ENCODE measurements at regions not wholly inside any gene's neighbourhood (a gene's known extent, or its start where the extent isn't known, plus 50 kb on each side); places are given as distances from the start of the nearest gene placed in this dataset.

- no peak for DNase-seq
- intact Hi-C loops (cut with DNase I), result no loop called here
- H3K4me1 ChIP-seq (ENCODE audit: insufficient read depth), result no peaks in the 10 kb centered on the region
- WGBS, 3 donors, result 85 to 93% (median 87%) methylated on average over 3 of the region's 3 CpGs
- H3K4me3 ChIP-seq, result no peak overlapping the region
- no peak overlapping the region for H3K27ac ChIP-seq
- no peaks in the 10 kb centered on the region for H3K9me3 ChIP-seq
- no peaks in the 10 kb centered on the region for H3K27me3 ChIP-seq
- TF ChIP-seq POLR2A (IDR thresholded peaks at IDR 0.05) (no peak), CTCF (IDR thresholded peaks at IDR 0.05) (no peak), EP300 (IDR thresholded peaks at IDR 0.05) (no peak)
- H3K36me3 ChIP-seq, result no peaks in the 10 kb centered on the region
Observed at GRCh38 chr12:111010061-111010460, 89.7 kb upstream of the MYL2 start.

- Histone ChIP-seq H3K9me3 (no peaks in the 10 kb centered on the region), H3K27me3 (no peaks in the 10 kb centered on the region), H3K4me1 (ENCODE audit: insufficient read depth) (no peaks in the 10 kb centered on the region), H3K27ac (no peak overlapping the region), H3K36me3 (no peaks in the 10 kb centered on the region), H3K4me3 (no peak overlapping the region)
- 55 to 56% (median 55%) methylated on average over 2 of the region's 2 CpGs for WGBS, 3 donors
- no peak for DNase-seq
- no peak for TF ChIP-seq EP300 (IDR thresholded peaks at IDR 0.05)
- TF ChIP-seq CTCF (IDR thresholded peaks at IDR 0.05), result no peak
- no peak for TF ChIP-seq POLR2A (IDR thresholded peaks at IDR 0.05)
- intact Hi-C loops (cut with DNase I), result no loop called here
Observed at GRCh38 chr12:111006621-111007020, 86.2 kb upstream of the MYL2 start.

GRCh38 chr12:110998971-110999370, 78.6 kb upstream of the MYL2 start:
- no peak overlapping the region for H3K27ac ChIP-seq
- 72 to 89% (median 79%) methylated on average over 2 of the region's 2 CpGs for WGBS, 3 donors
- no peaks in the 10 kb centered on the region for H3K36me3 ChIP-seq
- TF ChIP-seq EP300 (IDR thresholded peaks at IDR 0.05), result no peak
- no peak for TF ChIP-seq POLR2A (IDR thresholded peaks at IDR 0.05)
- TF ChIP-seq CTCF (IDR thresholded peaks at IDR 0.05), result no peak
- H3K27me3 ChIP-seq, result no peaks in the 10 kb centered on the region
- no peaks in the 10 kb centered on the region for H3K4me1 ChIP-seq (ENCODE audit: insufficient read depth)
- no peaks in the 10 kb centered on the region for H3K9me3 ChIP-seq
- H3K4me3 ChIP-seq, result no peak overlapping the region
- no peak for DNase-seq
- intact Hi-C loops (cut with DNase I), result no loop called here

- H3K9me3 ChIP-seq, result no peaks in the 10 kb centered on the region
- DNase-seq, result no peak
- 36 to 44% (median 39%) methylated on average over 3 of the region's 3 CpGs for WGBS, 3 donors
- no peaks in the 10 kb centered on the region for H3K4me1 ChIP-seq (ENCODE audit: insufficient read depth)
- intact Hi-C loops (cut with DNase I), result no loop called here
- H3K4me3 ChIP-seq, result no peak overlapping the region
- no peaks in the 10 kb centered on the region for H3K36me3 ChIP-seq
- no peak overlapping the region for H3K27ac ChIP-seq
- H3K27me3 ChIP-seq, result no peaks in the 10 kb centered on the region
- no peak for TF ChIP-seq POLR2A (IDR thresholded peaks at IDR 0.05)
- TF ChIP-seq EP300 (IDR thresholded peaks at IDR 0.05), result no peak
- TF ChIP-seq CTCF (IDR thresholded peaks at IDR 0.05), result no peak
Observed at GRCh38 chr12:110998165-110998564, 77.8 kb upstream of the MYL2 start.

GRCh38 chr12:110996415-110996814, 76.0 kb upstream of the MYL2 start:
- 76 to 82% (median 81%) methylated on average over 5 of the region's 5 CpGs for WGBS, 3 donors
- no peak for DNase-seq
- no peak overlapping the region for H3K27ac ChIP-seq
- H3K9me3 ChIP-seq, result no peaks in the 10 kb centered on the region
- no peak overlapping the region for H3K4me3 ChIP-seq
- intact Hi-C loops (cut with DNase I), result no loop called here
- no peaks in the 10 kb centered on the region for H3K27me3 ChIP-seq
- H3K36me3 ChIP-seq, result no peaks in the 10 kb centered on the region
- TF ChIP-seq CTCF (IDR thresholded peaks at IDR 0.05) (no peak), EP300 (IDR thresholded peaks at IDR 0.05) (no peak)
- no peaks in the 10 kb centered on the region for H3K4me1 ChIP-seq (ENCODE audit: insufficient read depth)

Measured in ovary (tissue), 7 donors.